DND-41 (cell line): ENCODE measurements at regions not wholly inside any gene's neighbourhood (a gene's known extent, or its start where the extent isn't known, plus 50 kb on each side); places are given as distances from the start of the nearest gene placed in this dataset.

ENCODE experiments used
- CTCF ChIP-seq: IDR thresholded peaks from 2 replicates; pipeline ENCODE4 v1.5.1; 2012; ENCODE audit warnings: borderline replicate concordance, low read length, moderate library complexity, mild to moderate bottlenecking; ENCODE audit not compliant: poor library complexity, severe bottlenecking; ENCODE audit errors: extremely low read depth
- EZH2 ChIP-seq: IDR thresholded peaks from 3 replicates; pipeline ENCODE4 v1.6.1; 2012; ENCODE audit warnings: borderline replicate concordance, low read depth, mild to moderate bottlenecking, moderate library complexity, low read length, inconsistent platforms; ENCODE audit not compliant: severe bottlenecking

GRCh38 chr13:95360052-95360451 lies 58.8 kb upstream of the ABCC4 start:
- TF ChIP-seq CTCF (no peak), EZH2 (no peak)
